Fibroblast of lung (primary cell): ENCODE measurements at regions not wholly inside any gene's neighbourhood (a gene's known extent, or its start where the extent isn't known, plus 50 kb on each side); places are given as distances from the start of the nearest gene placed in this dataset.

Experiments used
- CTCF ChIP-seq, 2 donors: IDR thresholded peaks in 1 of 2; conservative IDR thresholded peaks in 1 of 2; 1 replicate in 1 of 2; 2 replicates in 1 of 2; pipeline ENCODE4 v1.5.1; 2011 to 2012; ENCODE audit warnings: low read length in 2 of 2, control low read depth in 1 of 2, inconsistent platforms in 1 of 2, low read depth in 1 of 2, mild to moderate bottlenecking in 1 of 2
- EZH2 ChIP-seq: IDR thresholded peaks from 2 replicates; pipeline ENCODE4 v1.5.1; 2012; ENCODE audit warnings: low read length, control low read depth, mild to moderate bottlenecking; ENCODE audit errors: missing control alignments

- TF ChIP-seq CTCF (conservative IDR thresholded peaks at IDR 0.05 in 1 of 2, IDR thresholded peaks at IDR 0.05 in 1 of 2; ENCODE audit: low read depth in 1 of 2, low read length in 2 of 2), result no peak
- TF ChIP-seq EZH2, result no peak
Observed at GRCh38 chr3:95901948-95902347, 912.4 kb upstream of the EPHA6 start.
